Gastroesophageal sphincter (tissue), 3 donors: ENCODE measurements at regions not wholly inside any gene's neighbourhood (a gene's known extent, or its start where the extent isn't known, plus 50 kb on each side); places are given as distances from the start of the nearest gene placed in this dataset.

Source experiments
- CTCF ChIP-seq, 4 experiments: fragments of 200-600 bp in 2 of 4; fragments of 450-650 bp in 2 of 4; sonication (generic) in 1 of 4; IDR thresholded peaks; one replicate each; pipeline ENCODE4 v1.5.1; 2017 to 2019; ENCODE audit warnings: antibody characterized with exemption in 4 of 4, mild to moderate bottlenecking in 2 of 4, moderate library complexity in 2 of 4
- POLR2A ChIP-seq, 2 donors: fragments of 450-650 bp; IDR thresholded peaks; one replicate each; pipeline ENCODE4 v1.6.1; 2017; ENCODE audit warnings: antibody characterized with exemption in 2 of 2, mild to moderate bottlenecking in 2 of 2, moderate library complexity in 1 of 2
- POLR2AphosphoS5 ChIP-seq: sonication (generic); formaldehyde crosslinking; IDR thresholded peaks from one replicate; pipeline ENCODE4 v1.6.1; 2017; ENCODE audit warnings: antibody characterized with exemption

GRCh38 chr15:37480482-37480881 lies 380.1 kb upstream of the MEIS2 start:
- TF ChIP-seq POLR2A (IDR thresholded peaks at IDR 0.05) (no peak), POLR2AphosphoS5 (no peak), CTCF (IDR thresholded peaks at IDR 0.05) (no peak)
